Uterus (tissue), 3 donors: ENCODE measurements at regions not wholly inside any gene's neighbourhood (a gene's known extent, or its start where the extent isn't known, plus 50 kb on each side); places are given as distances from the start of the nearest gene placed in this dataset.
"Not testable (repeated sequence)": the region's sequence is repeated elsewhere in the genome, so short reads cannot be mapped to it uniquely, and the experiment has no call there.

Experiments
- DNase-seq, 2 donors: peaks; one replicate each; pipeline ENCODE4 v3.0.0-alpha.2; 2019 to 2020
- H3K27ac ChIP-seq, 2 donors: fragments of 200-600 bp; sonication (generic); 1 replicate in 1 of 2; 2 replicates in 1 of 2; pipeline ENCODE4 v1.5.1; 2016 to 2018
- H3K27me3 ChIP-seq, 2 donors: fragments of 200-600 bp; sonication (generic); one replicate each; pipeline ENCODE4 v1.5.1; 2018 to 2019; ENCODE audit warnings: control low read depth in 1 of 2
- H3K36me3 ChIP-seq, 2 donors: fragments of 200-600 bp; sonication (generic); one replicate each; pipeline ENCODE4 v1.5.1; 2019; ENCODE audit warnings: control low read depth in 1 of 2
- H3K4me1 ChIP-seq, 2 donors: fragments of 200-600 bp; sonication (generic); one replicate each; pipeline ENCODE4 v1.5.1; 2018 to 2019; ENCODE audit warnings: control low read depth in 1 of 2
- H3K4me3 ChIP-seq, 2 donors: fragments of 200-600 bp; sonication (generic); 1 replicate in 1 of 2; 2 replicates in 1 of 2; pipeline ENCODE4 v1.5.1; 2018 to 2019; ENCODE audit warnings: mild to moderate bottlenecking in 1 of 2
- H3K9me3 ChIP-seq, 2 donors: fragments of 200-600 bp; sonication (generic); one replicate each; pipeline ENCODE4 v1.5.1; 2019; ENCODE audit warnings: control low read depth in 1 of 2
- POLR2A ChIP-seq, 2 donors: fragments of 450-650 bp; IDR thresholded peaks; one replicate each; pipeline ENCODE4 v1.6.1; 2016; ENCODE audit warnings: antibody characterized with exemption in 2 of 2, mild to moderate bottlenecking in 1 of 2, moderate library complexity in 1 of 2
- intact Hi-C: fragments of 100-400 bp; cut with DNase I; formaldehyde crosslinking; loops from one replicate; pipeline ENCODE4 v1.15.1; 2023; ENCODE audit warnings: low total_unique reads
- TF ChIP-seq, protein P1 (sequence below), 4 experiments: fragments of 200-600 bp in 2 of 4; fragments of 450-650 bp in 2 of 4; sonication (generic) in 2 of 4; IDR thresholded peaks; one replicate each; pipeline ENCODE4 v1.5.1; 2016 to 2019; ENCODE audit warnings: antibody characterized with exemption in 4 of 4, mild to moderate bottlenecking in 2 of 4, moderate library complexity in 1 of 4
- donor health status: DM: yes; HTN: yes; CAD: no.

- Histone ChIP-seq H3K27ac (no peak overlapping the region), H3K27me3 (no peaks in the 10 kb centered on the region), H3K9me3 (no peaks in the 10 kb centered on the region), H3K36me3 (no peaks in the 10 kb centered on the region), H3K4me1 (no peaks in the 10 kb centered on the region), H3K4me3 (no peak overlapping the region)
- DNase-seq = no peak
- intact Hi-C loops = no loop called here
- TF ChIP-seq, protein P1, sequence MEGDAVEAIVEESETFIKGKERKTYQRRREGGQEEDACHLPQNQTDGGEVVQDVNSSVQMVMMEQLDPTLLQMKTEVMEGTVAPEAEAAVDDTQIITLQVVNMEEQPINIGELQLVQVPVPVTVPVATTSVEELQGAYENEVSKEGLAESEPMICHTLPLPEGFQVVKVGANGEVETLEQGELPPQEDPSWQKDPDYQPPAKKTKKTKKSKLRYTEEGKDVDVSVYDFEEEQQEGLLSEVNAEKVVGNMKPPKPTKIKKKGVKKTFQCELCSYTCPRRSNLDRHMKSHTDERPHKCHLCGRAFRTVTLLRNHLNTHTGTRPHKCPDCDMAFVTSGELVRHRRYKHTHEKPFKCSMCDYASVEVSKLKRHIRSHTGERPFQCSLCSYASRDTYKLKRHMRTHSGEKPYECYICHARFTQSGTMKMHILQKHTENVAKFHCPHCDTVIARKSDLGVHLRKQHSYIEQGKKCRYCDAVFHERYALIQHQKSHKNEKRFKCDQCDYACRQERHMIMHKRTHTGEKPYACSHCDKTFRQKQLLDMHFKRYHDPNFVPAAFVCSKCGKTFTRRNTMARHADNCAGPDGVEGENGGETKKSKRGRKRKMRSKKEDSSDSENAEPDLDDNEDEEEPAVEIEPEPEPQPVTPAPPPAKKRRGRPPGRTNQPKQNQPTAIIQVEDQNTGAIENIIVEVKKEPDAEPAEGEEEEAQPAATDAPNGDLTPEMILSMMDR (IDR thresholded peaks at IDR 0.05) = no peak
- TF ChIP-seq POLR2A (IDR thresholded peaks at IDR 0.05) = no peak
Measured at GRCh38 chr13:23044906-23045305, 135.9 kb upstream of the SGCG start.

DNA sequence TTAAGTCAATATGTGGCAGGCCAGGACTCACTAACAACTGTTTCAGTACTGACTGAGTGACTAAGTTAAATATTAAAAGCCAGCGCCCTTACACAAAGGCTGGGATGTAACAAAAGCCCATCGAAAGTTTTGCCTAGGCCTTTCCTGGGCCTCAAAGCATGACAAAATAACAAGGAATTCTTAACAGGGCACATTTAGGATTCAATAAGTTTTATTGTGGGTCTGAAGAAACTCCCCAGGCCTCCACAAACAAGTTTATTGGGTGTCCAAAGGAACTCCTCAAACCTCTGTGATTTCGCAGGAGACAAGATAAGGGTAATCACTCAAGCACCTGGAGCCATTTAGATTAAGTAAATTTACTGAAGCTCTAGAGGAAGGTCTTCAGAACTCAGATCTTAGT lies 130.7 kb upstream of the SGCG start:
- intact Hi-C loops = no loop called here
- Histone ChIP-seq H3K27me3 (no peaks in the 10 kb centered on the region), H3K27ac (no peak overlapping the region), H3K9me3 (no peaks in the 10 kb centered on the region), H3K4me1 (no peaks in the 10 kb centered on the region), H3K36me3 (no peaks in the 10 kb centered on the region), H3K4me3 (no peak overlapping the region)
- TF ChIP-seq POLR2A (IDR thresholded peaks at IDR 0.05) = no peak
- TF ChIP-seq, protein P1 (IDR thresholded peaks at IDR 0.05) = no peak
- no peak for DNase-seq

DNA sequence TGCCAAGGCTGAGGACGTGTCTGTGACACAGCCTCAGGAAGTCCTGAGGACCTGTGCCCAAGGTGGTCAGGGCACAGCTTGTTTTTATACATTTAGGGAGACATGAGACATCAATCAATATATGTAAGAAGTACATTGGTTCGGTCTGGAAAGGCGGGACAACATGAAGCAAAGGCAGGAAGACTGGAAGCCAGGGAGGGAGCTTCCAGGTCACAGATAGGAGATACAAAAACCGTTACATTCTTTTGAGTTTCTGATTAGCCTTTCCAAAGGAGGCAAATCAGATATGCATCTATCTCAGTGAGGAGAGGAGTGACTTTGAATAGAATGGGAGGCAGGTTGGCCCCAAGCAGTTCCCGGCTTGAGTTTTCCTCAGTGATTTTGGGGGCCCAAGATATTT lies 127.1 kb upstream of the SGCG start:
- H3K36me3 ChIP-seq, DNase-seq, H3K4me3 ChIP-seq, H3K27me3 ChIP-seq, H3K9me3 ChIP-seq, H3K4me1 ChIP-seq, intact Hi-C loops, H3K27ac ChIP-seq: not testable (repeated sequence)

GRCh38 chr13:23059173-23059572 lies 121.6 kb upstream of the SGCG start:
- Histone ChIP-seq H3K4me3 (no peak overlapping the region), H3K27ac (no peak overlapping the region), H3K36me3 (no peaks in the 10 kb centered on the region), H3K27me3 (no peaks in the 10 kb centered on the region), H3K4me1 (no peaks in the 10 kb centered on the region), H3K9me3 (no peaks in the 10 kb centered on the region)
- DNase-seq = no peak
- TF ChIP-seq, protein P1 (IDR thresholded peaks at IDR 0.05) = no peak
- no peak for TF ChIP-seq POLR2A (IDR thresholded peaks at IDR 0.05)
- intact Hi-C loops = no loop called here

DNA sequence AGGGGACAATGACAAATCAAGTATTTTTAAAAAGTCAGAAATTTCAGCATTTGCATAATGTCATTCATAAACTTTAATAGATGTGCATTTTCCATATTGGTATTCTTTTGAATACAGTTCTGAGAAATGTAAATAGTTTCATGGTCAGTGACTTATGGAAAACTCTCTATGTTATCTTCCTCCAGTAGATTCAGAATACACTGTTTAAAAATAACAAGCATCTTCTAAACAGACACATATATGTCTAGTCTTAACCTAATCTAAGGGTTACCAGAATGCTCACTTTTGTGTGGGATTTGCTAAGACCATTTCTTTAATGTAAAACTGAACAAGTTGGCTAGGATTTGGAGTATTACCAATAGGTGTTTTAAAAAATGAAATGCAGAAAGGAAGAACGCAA lies 119.8 kb upstream of the SGCG start:
- TF ChIP-seq, protein P1 (IDR thresholded peaks at IDR 0.05) = no peak
- no peak for TF ChIP-seq POLR2A (IDR thresholded peaks at IDR 0.05)
- no peaks in the 10 kb centered on the region for H3K9me3 ChIP-seq
- H3K36me3 ChIP-seq = no peaks in the 10 kb centered on the region
- no peaks in the 10 kb centered on the region for H3K27me3 ChIP-seq
- H3K4me3 ChIP-seq = no peak overlapping the region
- H3K27ac ChIP-seq = no peak overlapping the region
- intact Hi-C loops = no loop called here
- DNase-seq = no peak
- no peaks in the 10 kb centered on the region for H3K4me1 ChIP-seq

- intact Hi-C loops = no loop called here
- no peak for TF ChIP-seq POLR2A (IDR thresholded peaks at IDR 0.05)
- TF ChIP-seq, protein P1 (IDR thresholded peaks at IDR 0.05) = no peak
Measured at GRCh38 chr13:23067129-23067528, 113.7 kb upstream of the SGCG start.

More at GRCh38 chr13:23067129-23067528, 113.7 kb upstream of the SGCG start:
- DNase-seq = no peak
- H3K27ac ChIP-seq = no peak overlapping the region
- H3K27me3 ChIP-seq = no peaks in the 10 kb centered on the region
- no peaks in the 10 kb centered on the region for H3K9me3 ChIP-seq
- H3K4me3 ChIP-seq = no peak overlapping the region
- no peaks in the 10 kb centered on the region for H3K4me1 ChIP-seq
- H3K36me3 ChIP-seq = no peaks in the 10 kb centered on the region
